Subcutaneous abdominal adipose tissue (tissue), 5 donors: ENCODE measurements at regions not wholly inside any gene's neighbourhood (a gene's known extent, or its start where the extent isn't known, plus 50 kb on each side); places are given as distances from the start of the nearest gene placed in this dataset.

Source experiments
- H3K27ac ChIP-seq: one replicate; pipeline ENCODE4 v1.7.0; 2013; ENCODE audit warnings: low read depth, mild to moderate bottlenecking, inconsistent platforms, low read length, moderate library complexity
- H3K27me3 ChIP-seq, 5 donors: one replicate each; pipeline ENCODE4 v1.7.0; 2013; ENCODE audit warnings: low read length in 5 of 5, inconsistent platforms in 1 of 5; ENCODE audit not compliant: control insufficient read depth in 5 of 5, insufficient read depth in 4 of 5
- H3K36me3 ChIP-seq, 5 donors: one replicate each; pipeline ENCODE4 v1.7.0; 2013; ENCODE audit warnings: low read length in 5 of 5; ENCODE audit not compliant: control insufficient read depth in 5 of 5, insufficient read depth in 5 of 5
- H3K4me1 ChIP-seq, 5 donors: one replicate each; pipeline ENCODE4 v1.7.0; 2013; ENCODE audit warnings: low read length in 5 of 5, mild to moderate bottlenecking in 3 of 5, moderate library complexity in 1 of 5; ENCODE audit not compliant: control insufficient read depth in 5 of 5, insufficient read depth in 5 of 5
- H3K4me3 ChIP-seq, 5 donors: one replicate each; pipeline ENCODE4 v1.7.0; 2013; ENCODE audit warnings: low read length in 5 of 5, low read depth in 1 of 5
- H3K9ac ChIP-seq, 5 donors: one replicate each; pipeline ENCODE4 v1.7.0; 2013; ENCODE audit warnings: low read length in 5 of 5, mild to moderate bottlenecking in 4 of 5, moderate library complexity in 3 of 5
- H3K9me3 ChIP-seq, 5 donors: one replicate each; pipeline ENCODE4 v1.7.0; 2013; ENCODE audit warnings: low read length in 5 of 5; ENCODE audit not compliant: control insufficient read depth in 5 of 5
- donor health status: healthy.
- donor health status: healthy.
- donor health status: healthy.
- donor health status: healthy.
- donor health status: healthy.

DNA sequence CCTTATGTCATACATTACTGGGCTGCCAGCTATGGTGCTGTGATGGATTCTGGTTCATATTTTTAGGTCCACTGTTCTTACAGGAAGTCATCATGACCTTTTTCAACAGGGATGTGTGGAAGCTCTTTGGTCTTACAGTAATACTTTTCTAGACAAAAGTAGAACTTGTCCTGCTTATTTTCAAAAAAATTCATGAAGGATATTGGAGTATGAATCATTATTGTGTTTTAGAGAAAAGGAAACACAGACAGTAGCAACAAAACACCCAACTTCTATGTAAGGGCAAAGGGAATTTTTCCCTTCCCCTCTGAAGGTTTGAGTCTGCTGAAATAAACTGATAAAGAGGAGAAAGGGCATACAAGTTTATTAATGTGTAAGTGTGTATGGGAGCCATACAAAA is 54.7 kb upstream of the FAM9C start:
- no peaks in the 10 kb centered on the region for H3K9me3 ChIP-seq
- no peak overlapping the region for H3K4me3 ChIP-seq
- peaks cover 3 to 53% (median 19%) of the 10 kb centered on the region in 5 donors for H3K4me1 ChIP-seq
- H3K27me3 ChIP-seq, result no peaks in the 10 kb centered on the region
- H3K27ac ChIP-seq, result peak overlapping the region; percentile 66
- no peaks in the 10 kb centered on the region for H3K36me3 ChIP-seq
- no peak overlapping the region for H3K9ac ChIP-seq

DNA sequence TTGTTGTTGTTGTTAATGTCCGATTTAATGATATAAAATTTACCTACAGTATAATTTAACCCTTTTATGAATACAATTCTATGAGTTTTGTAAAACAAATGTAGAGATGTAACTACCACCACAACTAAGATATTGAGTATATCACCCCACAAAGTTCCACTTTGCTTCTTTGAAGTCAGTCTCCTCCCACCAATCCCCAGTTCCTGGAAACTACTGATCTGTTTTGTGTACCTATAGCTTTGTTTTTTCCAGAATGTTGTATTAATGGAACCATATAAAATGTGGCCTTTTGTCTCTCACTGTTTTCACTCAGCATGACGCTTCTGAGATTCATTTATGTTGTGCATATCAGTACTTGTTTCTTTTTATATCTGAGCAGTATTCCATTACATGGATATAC is 52.3 kb upstream of the FAM9C start:
- no peak overlapping the region for H3K9ac ChIP-seq
- no peaks in the 10 kb centered on the region for H3K27me3 ChIP-seq
- H3K4me1 ChIP-seq, result peaks cover 3 to 55% (median 16%) of the 10 kb centered on the region in 5 donors
- no peaks in the 10 kb centered on the region for H3K9me3 ChIP-seq
- H3K4me3 ChIP-seq, result no peak overlapping the region
- H3K27ac ChIP-seq, result no peak overlapping the region
- H3K36me3 ChIP-seq, result no peaks in the 10 kb centered on the region

DNA sequence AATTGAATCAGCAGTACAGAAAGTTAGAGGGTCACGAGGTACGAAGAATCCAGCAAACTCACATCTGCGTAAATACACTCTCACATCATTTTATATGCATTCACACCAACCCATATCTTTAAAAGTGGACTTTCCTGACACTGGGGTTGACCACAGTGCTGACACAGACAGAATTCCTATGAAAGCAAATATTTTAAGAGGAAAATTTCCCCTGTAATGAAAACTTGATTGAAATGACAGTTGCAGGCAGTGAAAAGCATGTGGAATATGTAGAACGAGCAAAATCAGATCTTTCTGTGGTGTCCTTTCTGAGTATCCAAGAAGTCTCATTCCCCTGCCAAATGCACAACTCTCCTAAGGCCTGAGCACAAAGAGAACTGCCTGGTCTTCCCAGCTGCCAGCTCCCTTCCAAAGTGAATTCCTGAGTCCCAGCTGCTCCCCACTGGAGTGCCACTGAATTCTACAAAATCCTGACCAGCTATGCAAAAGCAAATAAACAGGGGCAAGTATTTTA is 50.5 kb upstream of the FAM9C start:
- no peak overlapping the region for H3K4me3 ChIP-seq

DNA sequence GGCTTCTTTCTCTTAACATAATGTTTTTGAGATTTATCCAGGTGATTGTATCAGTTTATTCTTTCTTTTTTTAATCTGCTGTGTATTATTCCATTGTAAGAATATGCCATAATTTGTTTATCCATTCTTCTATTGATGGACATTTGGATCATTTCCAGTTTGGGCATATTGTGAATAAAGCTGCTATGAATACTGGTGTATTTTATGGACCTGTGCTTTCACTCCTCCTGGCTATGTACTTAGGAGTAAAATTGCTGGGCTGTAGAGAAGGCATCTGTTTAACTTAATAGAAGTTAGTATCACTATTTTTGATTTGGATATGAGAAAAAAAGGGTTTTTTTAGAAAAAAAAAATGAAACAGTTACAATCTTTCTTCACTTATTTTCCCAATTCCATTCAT is 50.0 kb upstream of the FAM9C start:
- peaks cover 3 to 45% (median 21%) of the 10 kb centered on the region in 5 donors for H3K4me1 ChIP-seq
- peak overlapping the region; percentile 13 for H3K27ac ChIP-seq
- H3K36me3 ChIP-seq, result no peaks in the 10 kb centered on the region
- H3K4me3 ChIP-seq, result no peak overlapping the region
- H3K27me3 ChIP-seq, result no peaks in the 10 kb centered on the region
- H3K9me3 ChIP-seq, result no peaks in the 10 kb centered on the region
- no peak overlapping the region for H3K9ac ChIP-seq

More for the DNA sequence above, 50.5 kb upstream of the FAM9C start:
- Histone ChIP-seq H3K9ac (no peak overlapping the region), H3K9me3 (no peaks in the 10 kb centered on the region), H3K4me1 (peaks cover 3 to 48% (median 21%) of the 10 kb centered on the region in 5 donors), H3K36me3 (no peaks in the 10 kb centered on the region), H3K27ac (peak overlapping the region; percentile 13), H3K27me3 (no peaks in the 10 kb centered on the region)
